ENCODE measurements at regions not wholly inside any gene's neighbourhood (a gene's known extent, or its start where the extent isn't known, plus 50 kb on each side); places are given as distances from the start of the nearest gene placed in this dataset.

- ATAC-seq (no peak), DNase-seq (ENCODE audit: low read depth, low spot score) (no peak)
- Histone ChIP-seq H3K9me3 (ENCODE audit: control insufficient read depth, insufficient read depth, low read depth, low read length) (no peaks in the 10 kb centered on the region), H3K4me1 (ENCODE audit: control insufficient read depth, insufficient read depth, low read length) (no peaks in the 10 kb centered on the region), H3K36me3 (ENCODE audit: control insufficient read depth, insufficient read depth, low read length) (no peaks in the 10 kb centered on the region), H3K27ac (ENCODE audit: low read length) (no peak overlapping the region), H3K4me3 (ENCODE audit: low read depth in 2 of 2, low read length in 2 of 2) (no peak overlapping the region), H3K27me3 (ENCODE audit: control insufficient read depth, insufficient read depth, low read length) (no peaks in the 10 kb centered on the region)
- CTCF ChIA-PET: no interaction called here
- POLR2A ChIA-PET: no interaction called here
- no TSS peak for BruUV-seq (replicated peaks)
- intact Hi-C loops (cut with micrococcal nuclease; ENCODE audit: unreplicated experiment) (no loop called here), in situ Hi-C loops (cut with HindIII; ENCODE audit: low pct_unique_long_range_greater_than_20kb, low sequenced_read_pairs) (no loop called here)
- TF ChIP-seq REST (IDR thresholded peaks at IDR 0.05; ENCODE audit: insufficient read depth in 1 of 2, low read depth in 2 of 2, low read length in 1 of 2) (no peak), POLR2AphosphoS5 (IDR thresholded peaks at IDR 0.05; ENCODE audit: low read depth, low read length) (no peak), CTCF (IDR thresholded peaks at IDR 0.05) (no peak), SIN3A (IDR thresholded peaks at IDR 0.05; ENCODE audit: borderline replicate concordance, insufficient read depth, low read depth, low read length) (no peak), TCF7L2 (IDR thresholded peaks at IDR 0.05; ENCODE audit: low read depth, low read length) (no peak)
Observed at GRCh38 chr5:86760661-86761060, 142.9 kb downstream of the COX7C start.

GRCh38 chr5:86763929-86764328, 146.2 kb downstream of the COX7C start:
- ChIA-PET POLR2A (no interaction called here), CTCF (no interaction called here)
- intact Hi-C loops (cut with micrococcal nuclease; ENCODE audit: unreplicated experiment) (no loop called here), in situ Hi-C loops (cut with HindIII; ENCODE audit: low pct_unique_long_range_greater_than_20kb, low sequenced_read_pairs) (no loop called here)
- Histone ChIP-seq H3K27ac (ENCODE audit: low read length) (no peak overlapping the region), H3K9me3 (ENCODE audit: control insufficient read depth, insufficient read depth, low read depth, low read length) (peaks cover 4% of the 10 kb centered on the region; the same call in 1 of the 2 replicates), H3K27me3 (ENCODE audit: control insufficient read depth, insufficient read depth, low read length) (no peaks in the 10 kb centered on the region), H3K4me3 (ENCODE audit: low read depth in 2 of 2, low read length in 2 of 2) (no peak overlapping the region), H3K4me1 (ENCODE audit: control insufficient read depth, insufficient read depth, low read length) (no peaks in the 10 kb centered on the region), H3K36me3 (ENCODE audit: control insufficient read depth, insufficient read depth, low read length) (no peaks in the 10 kb centered on the region)
- TF ChIP-seq CTCF (IDR thresholded peaks at IDR 0.05): no peak
- TF ChIP-seq TCF7L2 (IDR thresholded peaks at IDR 0.05; ENCODE audit: low read depth, low read length): no peak
- TF ChIP-seq REST (IDR thresholded peaks at IDR 0.05; ENCODE audit: insufficient read depth in 1 of 2, low read depth in 2 of 2, low read length in 1 of 2): no peak
- TF ChIP-seq POLR2AphosphoS5 (IDR thresholded peaks at IDR 0.05; ENCODE audit: low read depth, low read length): no peak
- no peak for TF ChIP-seq SIN3A (IDR thresholded peaks at IDR 0.05; ENCODE audit: borderline replicate concordance, insufficient read depth, low read depth, low read length)
- ATAC-seq: no peak
- DNase-seq (ENCODE audit: low read depth, low spot score): no peak
- BruUV-seq (replicated peaks): no TSS peak
